ENCODE measurements at regions not wholly inside any gene's neighbourhood (a gene's known extent, or its start where the extent isn't known, plus 50 kb on each side); places are given as distances from the start of the nearest gene placed in this dataset.
A peak's percentile ranks its signal among the peaks of the same experiment; 100 is the strongest.

GRCh38 chr9:24464319-24464951 is 81.3 kb downstream of the IZUMO3 start:
- in situ Hi-C loops (cut with MboI): no loop called here
- Histone ChIP-seq H3K27ac (no peak overlapping the region), H3K79me2 (ENCODE audit: insufficient read depth) (no peaks in the 10 kb centered on the region), H3K4me1 (ENCODE audit: insufficient read depth) (no peaks in the 10 kb centered on the region), H3K36me3 (ENCODE audit: low read depth) (no peaks in the 10 kb centered on the region), H3K9me2 (ENCODE audit: insufficient read depth) (no peaks in the 10 kb centered on the region), H3K9ac (no peak overlapping the region), H3K4me2 (ENCODE audit: unreplicated experiment) (no peak overlapping the region), H3K4me3 (no peak overlapping the region), H2AFZ (no peak overlapping the region), H3F3A (ENCODE audit: insufficient read depth) (no peaks in the 10 kb centered on the region), H4K20me1 (ENCODE audit: insufficient read depth) (no peaks in the 10 kb centered on the region), H3K9me3 (ENCODE audit: low read depth) (no peaks in the 10 kb centered on the region), H3K27me3 (replicated peaks; ENCODE audit: insufficient read depth) (no peaks in the 10 kb centered on the region)
- peak; percentile 0 for DNase-seq
- TF ChIP-seq EZH2 (IDR thresholded peaks at IDR 0.05; ENCODE audit: insufficient read depth, poor library complexity, severe bottlenecking) (no peak), EZH2phosphoT487 (IDR thresholded peaks at IDR 0.05; ENCODE audit: insufficient read depth, low read depth) (no peak)
- WGBS, 2 experiments (ENCODE audit: low coverage in 1 of 2, low lambda C conversion rate in 2 of 2, missing lambda C conversion rate in 2 of 2): 6 to 8% methylated on average over 2 of the region's 2 CpGs

DNA sequence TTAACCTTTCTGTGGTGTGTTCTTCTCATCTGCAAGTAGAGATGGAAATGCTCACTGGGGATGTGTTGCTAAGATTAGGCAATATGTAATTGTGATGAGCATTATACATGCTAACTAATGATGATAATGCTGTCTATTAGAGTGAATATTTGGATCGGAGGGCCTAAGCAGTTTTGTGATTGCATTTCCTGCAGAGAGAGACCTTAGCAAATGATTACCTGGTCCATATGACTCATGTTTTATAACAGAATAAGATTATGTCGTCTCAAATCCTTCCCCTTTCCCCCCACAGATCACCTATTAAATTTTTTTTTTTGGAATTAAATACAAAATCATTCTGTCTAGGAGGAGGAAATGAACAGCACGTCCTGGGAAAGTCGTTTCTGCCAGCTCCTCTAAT is 82.7 kb downstream of the IZUMO3 start:
- no peaks in the 10 kb centered on the region for H3F3A ChIP-seq (ENCODE audit: insufficient read depth)
- H3K27ac ChIP-seq: no peak overlapping the region
- no peaks in the 10 kb centered on the region for H3K27me3 ChIP-seq (replicated peaks; ENCODE audit: insufficient read depth)
- no peaks in the 10 kb centered on the region for H3K9me3 ChIP-seq (ENCODE audit: low read depth)
- H3K79me2 ChIP-seq (ENCODE audit: insufficient read depth): no peaks in the 10 kb centered on the region
- no peak overlapping the region for H3K4me2 ChIP-seq (ENCODE audit: unreplicated experiment)
- H3K4me1 ChIP-seq (ENCODE audit: insufficient read depth): no peaks in the 10 kb centered on the region
- no peaks in the 10 kb centered on the region for H4K20me1 ChIP-seq (ENCODE audit: insufficient read depth)
- H3K9ac ChIP-seq: no peak overlapping the region
- DNase-seq: no peak
- 18 to 20% methylated on average over 4 of the region's 4 CpGs for WGBS, 2 experiments (ENCODE audit: low coverage in 1 of 2, low lambda C conversion rate in 2 of 2, missing lambda C conversion rate in 2 of 2)
- no peaks in the 10 kb centered on the region for H3K9me2 ChIP-seq (ENCODE audit: insufficient read depth)
- no peak overlapping the region for H2AFZ ChIP-seq
- H3K36me3 ChIP-seq (ENCODE audit: low read depth): no peaks in the 10 kb centered on the region
- no peak overlapping the region for H3K4me3 ChIP-seq
- TF ChIP-seq EZH2 (IDR thresholded peaks at IDR 0.05; ENCODE audit: insufficient read depth, poor library complexity, severe bottlenecking): no peak
- TF ChIP-seq EZH2phosphoT487 (IDR thresholded peaks at IDR 0.05; ENCODE audit: insufficient read depth, low read depth): no peak
- in situ Hi-C loops (cut with MboI): no loop called here

DNA sequence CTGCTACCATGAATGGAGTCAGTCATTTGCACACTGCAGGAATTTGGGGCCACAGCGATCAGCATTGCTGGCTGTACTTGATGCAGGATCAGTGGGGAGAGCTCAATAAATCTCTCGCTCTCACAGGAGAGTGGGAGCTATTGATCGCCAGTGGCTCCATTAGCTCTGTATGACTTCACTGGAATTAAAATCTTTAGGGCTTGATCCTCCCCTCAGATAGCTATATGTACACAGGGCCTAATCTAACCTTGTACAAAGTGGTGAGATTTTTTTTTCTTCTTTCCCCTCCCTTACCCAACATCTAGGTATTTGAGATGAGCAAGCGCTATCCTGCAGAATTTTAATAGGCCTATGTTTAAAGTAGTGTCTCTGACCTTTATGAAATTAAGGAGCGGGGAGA is 84.9 kb downstream of the IZUMO3 start:
- no peak overlapping the region for H3K4me2 ChIP-seq (ENCODE audit: unreplicated experiment)
- no peaks in the 10 kb centered on the region for H3K79me2 ChIP-seq (ENCODE audit: insufficient read depth)
- H3K27ac ChIP-seq: no peak overlapping the region
- H3K27me3 ChIP-seq (replicated peaks; ENCODE audit: insufficient read depth): no peaks in the 10 kb centered on the region
- no peaks in the 10 kb centered on the region for H3K36me3 ChIP-seq (ENCODE audit: low read depth)
- no peak overlapping the region for H2AFZ ChIP-seq
- no peak overlapping the region for H3K4me3 ChIP-seq
- no peak for DNase-seq
- no peak overlapping the region for H3K9ac ChIP-seq
- in situ Hi-C loops (cut with MboI): no loop called here
- no peaks in the 10 kb centered on the region for H3K9me3 ChIP-seq (ENCODE audit: low read depth)
- no peaks in the 10 kb centered on the region for H3K9me2 ChIP-seq (ENCODE audit: insufficient read depth)
- no peaks in the 10 kb centered on the region for H4K20me1 ChIP-seq (ENCODE audit: insufficient read depth)
- WGBS, 2 experiments (ENCODE audit: low coverage in 1 of 2, low lambda C conversion rate in 2 of 2, missing lambda C conversion rate in 2 of 2): 29 to 33% methylated on average over 5 of the region's 5 CpGs
- no peaks in the 10 kb centered on the region for H3F3A ChIP-seq (ENCODE audit: insufficient read depth)
- no peak for TF ChIP-seq EZH2 (IDR thresholded peaks at IDR 0.05; ENCODE audit: insufficient read depth, poor library complexity, severe bottlenecking)
- TF ChIP-seq EZH2phosphoT487 (IDR thresholded peaks at IDR 0.05; ENCODE audit: insufficient read depth, low read depth): no peak
- no peaks in the 10 kb centered on the region for H3K4me1 ChIP-seq (ENCODE audit: insufficient read depth)

DNA sequence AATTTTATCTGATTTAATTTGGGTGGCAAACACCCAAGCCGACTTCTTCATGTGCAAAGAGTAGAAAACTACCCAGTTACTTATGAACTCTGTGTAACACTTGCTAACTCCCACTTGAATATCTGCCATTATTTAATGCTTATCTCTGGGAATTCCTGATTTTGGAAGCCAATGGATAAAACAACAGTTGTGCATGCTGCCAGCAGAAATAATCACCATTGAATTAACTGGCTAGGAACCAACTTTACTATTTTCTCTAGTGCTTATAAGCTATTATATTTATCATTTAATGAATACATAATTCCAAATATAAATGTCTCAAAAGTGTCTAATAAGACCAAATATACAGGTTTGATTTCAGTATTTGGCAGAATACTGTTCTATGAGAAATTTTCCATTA is 85.7 kb downstream of the IZUMO3 start:
- no peaks in the 10 kb centered on the region for H3K27me3 ChIP-seq (replicated peaks; ENCODE audit: insufficient read depth)
- H3K4me3 ChIP-seq: no peak overlapping the region
- DNase-seq: no peak
- H3K4me1 ChIP-seq (ENCODE audit: insufficient read depth): no peaks in the 10 kb centered on the region
- H2AFZ ChIP-seq: no peak overlapping the region
- in situ Hi-C loops (cut with MboI): no loop called here
- no peak overlapping the region for H3K4me2 ChIP-seq (ENCODE audit: unreplicated experiment)
- TF ChIP-seq EZH2 (IDR thresholded peaks at IDR 0.05; ENCODE audit: insufficient read depth, poor library complexity, severe bottlenecking) (no peak), EZH2phosphoT487 (IDR thresholded peaks at IDR 0.05; ENCODE audit: insufficient read depth, low read depth) (no peak)
- no peaks in the 10 kb centered on the region for H3K9me3 ChIP-seq (ENCODE audit: low read depth)
- no peak overlapping the region for H3K9ac ChIP-seq
- H3K27ac ChIP-seq: no peak overlapping the region
- 16 to 29% methylated on average over 1 of the region's 1 CpG for WGBS, 2 experiments (ENCODE audit: low coverage in 1 of 2, low lambda C conversion rate in 2 of 2, missing lambda C conversion rate in 2 of 2)
- H3K79me2 ChIP-seq (ENCODE audit: insufficient read depth): no peaks in the 10 kb centered on the region
- H3F3A ChIP-seq (ENCODE audit: insufficient read depth): no peaks in the 10 kb centered on the region
- no peaks in the 10 kb centered on the region for H4K20me1 ChIP-seq (ENCODE audit: insufficient read depth)
- no peaks in the 10 kb centered on the region for H3K36me3 ChIP-seq (ENCODE audit: low read depth)
- H3K9me2 ChIP-seq (ENCODE audit: insufficient read depth): no peaks in the 10 kb centered on the region

GRCh38 chr9:24451346-24451745 is 94.4 kb downstream of the IZUMO3 start:
- no peaks in the 10 kb centered on the region for H3K36me3 ChIP-seq (ENCODE audit: low read depth)
- H3K9me2 ChIP-seq (ENCODE audit: insufficient read depth): no peaks in the 10 kb centered on the region
- no peak overlapping the region for H3K27ac ChIP-seq
- H3K4me1 ChIP-seq (ENCODE audit: insufficient read depth): no peaks in the 10 kb centered on the region
- H2AFZ ChIP-seq: no peak overlapping the region
- H3K27me3 ChIP-seq (replicated peaks; ENCODE audit: insufficient read depth): no peaks in the 10 kb centered on the region
- no peak overlapping the region for H3K4me2 ChIP-seq (ENCODE audit: unreplicated experiment)
- H3K4me3 ChIP-seq: no peak overlapping the region
- no peak for TF ChIP-seq EZH2phosphoT487 (IDR thresholded peaks at IDR 0.05; ENCODE audit: insufficient read depth, low read depth)
- no peak for TF ChIP-seq EZH2 (IDR thresholded peaks at IDR 0.05; ENCODE audit: insufficient read depth, poor library complexity, severe bottlenecking)
- no peaks in the 10 kb centered on the region for H3K79me2 ChIP-seq (ENCODE audit: insufficient read depth)
- no peaks in the 10 kb centered on the region for H4K20me1 ChIP-seq (ENCODE audit: insufficient read depth)
- no peak overlapping the region for H3K9ac ChIP-seq
- H3K9me3 ChIP-seq (ENCODE audit: low read depth): no peaks in the 10 kb centered on the region
- in situ Hi-C loops (cut with MboI): no loop called here
- WGBS, 2 experiments (ENCODE audit: low coverage in 1 of 2, low lambda C conversion rate in 2 of 2, missing lambda C conversion rate in 2 of 2): 40 to 43% methylated on average over 2 of the region's 2 CpGs
- no peak for DNase-seq
- no peaks in the 10 kb centered on the region for H3F3A ChIP-seq (ENCODE audit: insufficient read depth)
